VCaP (cell line): ENCODE measurements at regions not wholly inside any gene's neighbourhood (a gene's known extent, or its start where the extent isn't known, plus 50 kb on each side); places are given as distances from the start of the nearest gene placed in this dataset.
A peak's percentile ranks its signal among the peaks of the same experiment; 100 is the strongest.

Experiments used
- H3K27ac ChIP-seq: fragments of 450-650 bp; 2 replicates; pipeline ENCODE4 v1.5.1; 2017
- CTCF ChIP-seq: fragments of 450-650 bp; conservative IDR thresholded peaks from 2 replicates; pipeline ENCODE4 v1.5.1; 2017; ENCODE audit warnings: mild to moderate bottlenecking, moderate library complexity

- no peak for TF ChIP-seq CTCF
- peak overlapping the region; percentile 33 for H3K27ac ChIP-seq
These were observed 1222.9 kb downstream of the ZPLD1 start for GRCh38 chr3:103657756-103658155.

GRCh38 chr3:103660810-103661209, 1226.0 kb downstream of the ZPLD1 start:
- H3K27ac ChIP-seq = no peak overlapping the region
- no peak for TF ChIP-seq CTCF

- TF ChIP-seq CTCF = no peak
- H3K27ac ChIP-seq = no peak overlapping the region
These were observed 1227.8 kb downstream of the ZPLD1 start for GRCh38 chr3:103662591-103662990.

- no peak for TF ChIP-seq CTCF
- H3K27ac ChIP-seq = no peak overlapping the region
These were observed 1237.5 kb downstream of the ZPLD1 start for GRCh38 chr3:103672346-103672745.

- H3K27ac ChIP-seq = no peak overlapping the region
- no peak for TF ChIP-seq CTCF
These were observed 1250.1 kb downstream of the ZPLD1 start for GRCh38 chr3:103684904-103685303.

- no peak for TF ChIP-seq CTCF
- no peak overlapping the region for H3K27ac ChIP-seq
These were observed 1251.1 kb downstream of the ZPLD1 start for GRCh38 chr3:103685939-103686338.

- no peak for TF ChIP-seq CTCF
- H3K27ac ChIP-seq = no peak overlapping the region
These were observed 1255.7 kb downstream of the ZPLD1 start for GRCh38 chr3:103690536-103690935.

- TF ChIP-seq CTCF = no peak
- H3K27ac ChIP-seq = no peak overlapping the region
These were observed 1259.0 kb downstream of the ZPLD1 start for GRCh38 chr3:103693831-103694230.
